HEK293 (cell line): ENCODE measurements at regions not wholly inside any gene's neighbourhood (a gene's known extent, or its start where the extent isn't known, plus 50 kb on each side); places are given as distances from the start of the nearest gene placed in this dataset.
"Not testable (repeated sequence)": the region's sequence is repeated elsewhere in the genome, so short reads cannot be mapped to it uniquely, and the experiment has no call there.

ENCODE experiments used
- CTCF ChIA-PET: fragments of 350-600 bp; formaldehyde crosslinking; extraction: SDS; loops from one replicate; lab custom pipeline; 2021; ENCODE audit warnings: antibody characterized with exemption; lab: Yijun Ruan, JAX
- POLR2A ChIA-PET: fragments of 300-600 bp; formaldehyde crosslinking; extraction: SDS; loops from one replicate; lab custom pipeline; 2020; ENCODE audit warnings: antibody characterized with exemption, inconsistent platforms; lab: Yijun Ruan, JAX
- H3K27ac ChIP-seq: fragments of 200-500 bp; sonication (Bioruptor generic); 2 replicates; pipeline ENCODE4 v1.5.1; 2014; ENCODE audit warnings: low read depth, low read length, control low read depth, inconsistent platforms; ENCODE audit errors: extremely low read depth
- H3K36me3 ChIP-seq, 2 experiments: fragments of 200-500 bp in 1 of 2; sonication (Bioruptor generic) in 1 of 2; 1 replicate in 1 of 2; 2 replicates in 1 of 2; pipeline ENCODE4 v1.5.1; 2014 to 2017; ENCODE audit warnings: inconsistent platforms in 2 of 2, low read length in 2 of 2; ENCODE audit not compliant: control insufficient read depth in 2 of 2, insufficient read depth in 1 of 2
- H3K4me1 ChIP-seq: fragments of 200-500 bp; sonication (Bioruptor generic); 2 replicates; pipeline ENCODE4 v1.5.1; 2014; ENCODE audit warnings: mild to moderate bottlenecking, low read length, inconsistent platforms; ENCODE audit not compliant: control insufficient read depth, insufficient read depth
- H3K4me3 ChIP-seq: 2 replicates; pipeline ENCODE4 v1.5.1; 2011; ENCODE audit warnings: low read depth, mild to moderate bottlenecking, control low read depth, low read length, moderate library complexity
- H3K9me3 ChIP-seq: fragments of 200-500 bp; sonication (Bioruptor generic); 2 replicates; pipeline ENCODE4 v1.5.1; 2014; ENCODE audit warnings: low read depth, low read length, inconsistent platforms; ENCODE audit not compliant: control insufficient read depth, insufficient read depth
- GLIS1 ChIP-seq: fragments of 450-650 bp; formaldehyde crosslinking; IDR thresholded peaks from 2 replicates; pipeline ENCODE4 v1.5.1; 2016; ENCODE audit warnings: missing biosample characterization, missing genetic modification characterization
- GLIS2 ChIP-seq: fragments of 450-650 bp; formaldehyde crosslinking; IDR thresholded peaks from 2 replicates; pipeline ENCODE4 v1.5.1; 2016; ENCODE audit warnings: missing biosample characterization, missing genetic modification characterization
- PRDM1 ChIP-seq: fragments of 450-650 bp; formaldehyde crosslinking; IDR thresholded peaks from 2 replicates; pipeline ENCODE4; 2016; ENCODE audit warnings: missing biosample characterization, missing genetic modification characterization
- ZNF335 ChIP-seq: fragments of 450-650 bp; formaldehyde crosslinking; conservative IDR thresholded peaks from 2 replicates; pipeline ENCODE4 v1.5.1; 2016; ENCODE audit warnings: missing biosample characterization, missing genetic modification characterization
- ZNF341 ChIP-seq: fragments of 450-650 bp; formaldehyde crosslinking; IDR thresholded peaks from 2 replicates; pipeline ENCODE4; 2016; ENCODE audit warnings: low read depth, missing biosample characterization, missing genetic modification characterization
- ZNF398 ChIP-seq: fragments of 450-650 bp; formaldehyde crosslinking; IDR thresholded peaks from 2 replicates; pipeline ENCODE4 v1.5.1; 2017; ENCODE audit warnings: missing biosample characterization, missing genetic modification characterization

DNA sequence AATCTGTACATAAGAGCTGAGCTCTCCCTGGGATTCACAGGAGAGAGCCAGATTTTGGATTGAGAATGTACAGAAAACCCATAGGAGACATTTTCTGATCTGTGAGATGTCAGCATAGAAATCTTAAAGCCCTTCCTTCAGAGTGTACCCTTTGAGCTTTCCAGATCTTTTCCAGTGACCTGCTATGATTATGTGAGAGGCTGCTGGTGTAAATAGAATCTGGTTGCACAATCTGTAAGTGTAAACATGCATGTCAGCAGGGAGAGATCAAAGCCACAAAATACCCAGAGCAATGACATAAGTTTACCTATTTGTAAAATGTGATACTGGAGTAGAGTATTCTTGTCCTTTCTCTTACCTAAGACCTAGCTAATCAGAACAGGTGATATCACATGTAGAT is 471.9 kb downstream of the FOXD4L5 start:
- CTCF ChIA-PET, H3K9me3 ChIP-seq, H3K36me3 ChIP-seq, POLR2A ChIA-PET, H3K4me1 ChIP-seq, H3K4me3 ChIP-seq, H3K27ac ChIP-seq: not testable (repeated sequence)

- peak; percentile 96 for TF ChIP-seq PRDM1
- POLR2A ChIA-PET, H3K9me3 ChIP-seq, H3K27ac ChIP-seq, H3K36me3 ChIP-seq, CTCF ChIA-PET, H3K4me1 ChIP-seq, H3K4me3 ChIP-seq: not testable (repeated sequence)
Measured at GRCh38 chr9:64778667-64779066, 506.3 kb downstream of the FOXD4L5 start.

DNA sequence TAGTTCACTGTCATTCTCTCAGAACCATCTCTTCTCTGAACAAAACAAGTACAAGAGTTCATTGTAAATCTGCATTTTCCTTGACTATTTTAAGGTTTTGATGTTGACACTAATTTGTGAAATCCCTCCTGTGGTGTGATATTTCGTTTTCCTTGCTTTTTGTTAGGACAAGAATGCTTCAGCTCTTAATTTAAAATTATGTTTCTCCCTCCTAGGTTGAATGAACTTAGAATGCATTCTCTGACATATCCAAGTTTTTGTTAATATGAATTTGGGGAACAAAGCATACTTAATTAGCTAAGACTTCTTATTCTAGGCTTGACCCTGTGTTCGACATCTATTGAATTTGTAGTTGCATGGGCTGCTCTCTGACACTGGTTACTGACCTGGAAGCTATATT is 508.7 kb downstream of the FOXD4L5 start:
- H3K4me1 ChIP-seq, H3K27ac ChIP-seq, CTCF ChIA-PET, H3K4me3 ChIP-seq, POLR2A ChIA-PET, H3K9me3 ChIP-seq, H3K36me3 ChIP-seq: not testable (repeated sequence)

DNA sequence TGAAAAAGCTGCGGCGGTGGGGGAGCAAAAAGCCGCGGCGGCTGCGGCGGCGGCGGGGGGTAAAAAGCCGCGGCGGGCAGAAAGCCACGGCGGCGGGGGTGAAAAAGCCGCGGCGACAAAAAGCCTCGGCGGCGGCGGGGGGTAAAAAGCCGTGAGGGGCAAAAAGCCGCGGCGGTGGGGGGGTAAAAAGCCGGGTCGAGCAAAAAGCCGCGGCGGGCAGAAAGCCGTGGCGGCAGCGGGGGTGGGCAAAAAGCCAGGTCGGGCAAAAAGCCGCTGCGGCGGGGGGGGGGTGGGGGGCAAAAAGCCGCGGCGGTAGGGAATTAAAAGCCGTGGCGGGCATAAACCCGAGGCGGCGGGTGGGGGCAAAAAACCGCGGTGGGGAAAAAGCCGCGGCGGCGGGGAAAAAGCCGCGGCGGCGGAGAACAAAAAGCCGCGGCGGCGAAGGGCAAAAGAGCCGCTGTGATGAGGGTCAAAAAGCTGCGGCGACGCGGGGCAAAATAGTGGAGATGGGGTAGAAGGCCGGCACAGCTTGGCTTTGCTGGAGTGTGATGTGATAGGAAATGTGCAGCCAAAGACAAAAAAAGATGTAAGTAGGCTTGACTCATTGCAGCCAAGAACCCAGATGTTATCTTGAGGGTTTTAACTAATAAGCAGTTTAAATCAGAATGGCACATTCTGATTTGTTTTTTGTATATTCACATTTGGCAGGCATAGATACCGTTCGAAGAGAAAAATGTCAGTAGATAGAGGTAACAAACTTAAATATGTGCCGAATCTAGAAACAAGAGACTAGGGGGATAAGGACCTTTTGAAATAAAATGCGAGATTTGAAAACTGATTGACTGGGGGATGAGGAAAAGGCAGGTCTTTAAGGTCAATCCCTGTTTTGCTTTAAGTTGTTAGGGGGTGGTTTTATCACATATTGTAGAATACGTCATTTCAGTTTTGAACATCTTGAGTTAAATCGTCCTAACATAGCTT is 509.9 kb downstream of the FOXD4L5 start:
- H3K9me3 ChIP-seq, CTCF ChIA-PET, H3K27ac ChIP-seq, H3K4me1 ChIP-seq, H3K36me3 ChIP-seq, POLR2A ChIA-PET: not testable (repeated sequence)
- H3K4me3 ChIP-seq, result peak overlapping the region; percentile 48
- TF ChIP-seq ZNF398 (tag by site-specific recombination) (0 out of 2 replicates have a peak, but pooled peaks have one; percentile 21), ZNF341 (0 out of 2 replicates have a peak, but pooled peaks have one; percentile 33), GLIS1 (peak; percentile 84), ZNF335 (tag by site-specific recombination) (0 out of 2 replicates have a peak, but pooled peaks have one; percentile 5)

DNA sequence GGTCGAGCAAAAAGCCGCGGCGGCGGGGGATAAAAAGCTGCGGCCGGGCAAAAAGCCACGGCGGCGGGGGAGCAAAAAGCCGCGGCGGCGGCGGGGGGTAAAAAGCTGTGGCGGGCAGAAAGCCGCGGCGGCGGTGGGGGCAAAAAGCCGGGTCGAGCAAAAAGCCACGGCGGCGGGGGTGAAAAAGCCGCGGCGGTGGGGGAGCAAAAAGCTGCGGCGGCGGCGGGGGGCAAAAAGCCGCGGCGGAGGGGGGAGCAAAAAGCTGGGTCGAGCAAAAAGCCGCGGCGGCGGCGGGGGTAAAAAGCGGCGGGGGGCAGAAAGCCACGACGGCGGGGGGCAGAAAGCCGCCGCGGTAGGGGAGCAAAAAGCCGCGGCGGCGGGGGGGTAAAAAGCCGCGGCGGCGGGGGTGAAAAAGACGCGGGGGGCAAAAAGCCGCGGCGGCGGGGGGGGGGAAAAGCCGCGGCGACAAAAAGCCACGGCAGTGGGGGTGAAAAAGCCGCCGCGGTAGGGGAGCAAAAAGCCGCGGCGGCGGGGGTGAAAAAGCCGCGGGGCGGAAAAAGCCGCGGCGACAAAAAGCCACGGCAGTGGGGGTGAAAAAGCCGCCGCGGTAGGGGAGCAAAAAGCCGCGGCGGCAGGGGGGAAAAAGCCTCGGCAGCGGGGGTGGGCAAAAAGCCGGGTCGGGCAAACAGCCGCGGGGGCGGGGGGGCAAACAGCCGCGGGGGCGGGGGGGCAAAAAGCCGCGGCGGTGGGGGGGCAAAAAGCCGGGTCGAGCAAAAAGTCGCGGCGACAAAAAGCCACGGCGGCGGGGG is 510.8 kb downstream of the FOXD4L5 start:
- H3K9me3 ChIP-seq, H3K27ac ChIP-seq, H3K4me1 ChIP-seq, H3K36me3 ChIP-seq, POLR2A ChIA-PET, CTCF ChIA-PET: not testable (repeated sequence)
- H3K4me3 ChIP-seq, result peak overlapping the region; percentile 48
- TF ChIP-seq GLIS1, result peak; percentile 58
- TF ChIP-seq GLIS2 (tag by site-specific recombination), result peak; percentile 12; the same call in 1 of the 2 replicates
- TF ChIP-seq ZNF341, result peak; percentile 13; the same call in 1 of the 2 replicates
- peak; percentile 34; the same call in 1 of the 2 replicates for TF ChIP-seq ZNF398 (tag by site-specific recombination)
